ENCODE measurements at regions not wholly inside any gene's neighbourhood (a gene's known extent, or its start where the extent isn't known, plus 50 kb on each side); places are given as distances from the start of the nearest gene placed in this dataset.

- no peak for TF ChIP-seq CTCF (conservative IDR thresholded peaks at IDR 0.05; ENCODE audit: low read length)
- no peak for TF ChIP-seq EZH2phosphoT487 (IDR thresholded peaks at IDR 0.05; ENCODE audit: borderline replicate concordance, low read depth, low read length)
These were observed 290.9 kb downstream of the HLX start for GRCh38 chr1:221170171-221170570.
